ENCODE measurements at regions not wholly inside any gene's neighbourhood (a gene's known extent, or its start where the extent isn't known, plus 50 kb on each side); places are given as distances from the start of the nearest gene placed in this dataset.

- peak overlapping the region in 1 of 21 experiments; percentile 64 for H3K27ac ChIP-seq
- H3K4me3 ChIP-seq: no peak overlapping the region
These were observed 487.9 kb upstream of the ID2 start for GRCh38 chr2:8193686-8194615.

GRCh38 chr2:8195784-8196183 lies 486.1 kb upstream of the ID2 start:
- H3K4me3 ChIP-seq: no peak overlapping the region

DNA sequence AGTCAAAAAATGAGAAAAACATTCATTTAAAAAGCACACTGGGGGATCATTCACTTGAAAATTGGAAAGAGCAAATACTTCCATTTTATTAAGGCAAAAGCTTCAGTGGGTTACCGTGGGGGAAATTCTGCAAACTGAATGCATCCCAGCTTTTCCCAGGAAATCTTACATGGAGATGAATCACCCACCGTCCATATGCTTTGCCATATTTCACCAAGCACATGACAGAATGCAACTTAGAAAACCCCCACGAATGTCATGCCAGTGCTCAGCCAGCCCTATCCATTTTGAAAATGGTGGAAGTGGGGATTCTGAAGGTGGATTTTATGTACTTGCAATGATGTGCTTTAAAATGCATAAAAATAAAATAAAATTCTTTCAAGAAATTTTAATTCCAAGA lies 485.5 kb upstream of the ID2 start:
- no peak overlapping the region for H3K27ac ChIP-seq

More at GRCh38 chr2:8195784-8196183, 486.1 kb upstream of the ID2 start:
- H3K27ac ChIP-seq: no peak overlapping the region

GRCh38 chr2:8197101-8197500 lies 484.8 kb upstream of the ID2 start:
- no peak overlapping the region for H3K4me3 ChIP-seq
- H3K27ac ChIP-seq: no peak overlapping the region

More for the DNA sequence above, 485.5 kb upstream of the ID2 start:
- no peak overlapping the region for H3K4me3 ChIP-seq

DNA sequence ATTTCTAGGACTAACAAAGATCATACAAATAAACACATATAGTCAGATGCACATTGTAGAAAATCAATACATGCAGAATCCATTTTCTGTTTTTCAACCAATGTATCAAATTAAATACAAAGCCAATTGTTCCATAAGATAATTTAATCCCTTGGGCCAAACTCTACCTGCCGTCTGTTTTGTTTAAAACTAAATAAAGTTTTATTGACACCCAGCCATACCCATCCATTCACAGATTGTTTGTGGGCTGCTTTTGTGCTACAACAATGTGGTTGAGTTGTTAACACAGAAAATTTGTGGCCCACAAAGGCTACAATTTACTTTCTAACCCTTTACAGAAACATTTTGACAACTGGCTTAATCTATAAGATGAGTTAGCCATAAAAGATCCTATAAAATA lies 484.0 kb upstream of the ID2 start:
- Histone ChIP-seq H3K27ac (no peak overlapping the region), H3K4me3 (no peak overlapping the region)

DNA sequence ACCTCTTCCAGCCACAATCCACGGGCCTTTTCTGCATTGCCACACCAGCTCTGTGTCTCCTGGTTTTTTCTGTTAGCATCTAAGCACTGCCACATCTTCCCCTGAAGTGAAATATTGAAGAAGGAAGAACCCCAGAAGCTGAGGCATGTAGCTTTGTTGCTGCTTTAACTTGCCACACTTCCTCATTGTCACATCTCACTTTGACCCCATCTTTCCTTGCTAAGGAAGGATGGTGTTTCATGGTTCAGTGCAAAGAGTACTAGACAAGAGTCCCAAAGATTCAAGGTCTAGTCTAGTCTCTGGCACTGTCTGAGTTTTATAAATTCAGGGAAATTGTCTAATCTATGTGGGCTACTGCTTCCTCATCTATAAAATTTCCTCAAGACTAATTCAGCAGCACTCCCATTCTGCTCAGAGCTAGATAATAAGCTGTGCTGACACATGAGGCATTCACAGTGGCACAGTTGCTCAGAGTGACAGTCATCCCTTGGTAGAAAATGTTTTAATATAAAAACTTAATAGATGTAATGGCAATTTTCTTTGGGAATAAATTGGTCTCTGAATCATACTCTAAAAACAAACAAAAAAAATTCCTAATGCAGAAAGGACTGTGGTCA lies 483.0 kb upstream of the ID2 start:
- Histone ChIP-seq H3K4me3 (no peak overlapping the region), H3K27ac (no peak overlapping the region)

GRCh38 chr2:8202132-8202531 lies 479.7 kb upstream of the ID2 start:
- Histone ChIP-seq H3K4me3 (no peak overlapping the region), H3K27ac (no peak overlapping the region)

- Histone ChIP-seq H3K27ac (no peak overlapping the region), H3K4me3 (no peak overlapping the region)
These were observed 478.5 kb upstream of the ID2 start for GRCh38 chr2:8203364-8203763.

- Histone ChIP-seq H3K27ac (no peak overlapping the region), H3K4me3 (no peak overlapping the region)
These were observed 477.1 kb upstream of the ID2 start for GRCh38 chr2:8204711-8205110.

DNA sequence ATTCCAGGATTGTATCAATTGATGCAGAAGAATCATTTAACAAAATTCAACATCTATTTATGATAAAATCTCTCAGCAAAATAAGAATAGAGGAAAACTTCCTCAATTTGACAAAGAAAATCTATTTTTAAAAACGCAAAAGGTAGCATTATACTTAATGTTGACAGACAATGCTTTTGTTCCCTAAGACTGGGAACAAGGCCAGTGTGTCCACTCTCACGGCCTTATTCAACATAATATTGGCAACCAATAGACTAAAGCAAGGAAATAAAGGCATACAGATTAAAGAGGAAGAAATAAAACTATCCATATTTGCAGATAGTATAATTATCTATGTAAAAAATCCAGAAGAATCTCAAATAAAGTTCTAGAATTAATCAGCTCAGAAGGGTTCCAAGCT lies 472.4 kb upstream of the ID2 start:
- H3K4me3 ChIP-seq: no peak overlapping the region
- no peak overlapping the region for H3K27ac ChIP-seq

GRCh38 chr2:8211384-8211783 lies 470.5 kb upstream of the ID2 start:
- Histone ChIP-seq H3K4me3 (no peak overlapping the region), H3K27ac (no peak overlapping the region)

DNA sequence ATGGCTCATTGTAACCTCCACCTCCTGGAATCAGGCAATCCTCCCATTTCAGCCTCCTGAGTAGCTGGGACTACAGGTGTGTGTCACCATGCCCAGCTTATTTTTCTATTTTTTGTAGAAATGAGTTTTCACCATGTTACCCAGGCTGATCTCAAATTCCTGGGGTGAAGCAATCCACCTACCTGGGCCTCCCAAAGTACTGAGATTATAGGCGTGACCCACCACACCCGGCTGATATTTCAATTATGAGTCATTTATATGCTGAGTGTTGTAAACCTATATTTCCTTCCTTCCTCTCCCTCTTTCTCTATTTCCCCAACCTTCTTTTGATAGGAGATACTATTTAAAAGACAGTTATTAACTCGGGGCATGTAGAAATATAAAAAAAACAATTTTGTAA lies 469.6 kb upstream of the ID2 start:
- H3K4me3 ChIP-seq: no peak overlapping the region
- no peak overlapping the region for H3K27ac ChIP-seq

DNA sequence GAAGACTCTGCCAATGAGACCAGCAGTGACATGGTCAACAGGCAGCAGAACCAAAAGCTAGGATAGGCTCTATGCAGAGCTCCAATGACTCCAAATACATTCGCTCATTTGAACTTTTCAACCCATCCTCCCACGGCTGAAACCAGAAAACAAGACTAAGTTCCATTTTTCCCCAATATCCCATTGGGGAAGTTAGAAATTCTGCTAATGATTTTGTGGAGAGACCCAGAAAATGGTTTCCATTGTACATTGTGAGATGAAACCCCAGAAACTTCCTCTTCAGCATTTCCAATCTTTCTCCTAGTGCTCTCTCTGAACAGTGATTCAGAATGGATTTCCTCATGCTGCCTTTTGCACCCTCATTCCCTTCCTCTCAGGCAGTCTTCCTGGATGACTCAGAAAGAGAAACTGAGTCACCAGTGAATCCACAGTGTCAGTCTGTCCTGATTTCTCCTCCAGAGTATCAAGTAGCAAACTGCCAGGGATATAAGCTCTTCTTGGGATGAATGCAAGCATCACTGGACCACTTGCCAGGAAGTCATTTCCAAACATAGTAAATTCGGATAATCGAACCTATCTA lies 467.7 kb upstream of the ID2 start:
- no peak overlapping the region for H3K4me3 ChIP-seq
- no peak overlapping the region for H3K27ac ChIP-seq

- H3K4me3 ChIP-seq: no peak overlapping the region
- H3K27ac ChIP-seq: no peak overlapping the region
These were observed 466.5 kb upstream of the ID2 start for GRCh38 chr2:8215159-8215863.

- Histone ChIP-seq H3K27ac (no peak overlapping the region), H3K4me3 (no peak overlapping the region)
These were observed 465.9 kb upstream of the ID2 start for GRCh38 chr2:8215982-8216381.

- Histone ChIP-seq H3K27ac (peak overlapping the region in 2 of 21 experiments; percentile 11 to 51), H3K4me3 (no peak overlapping the region)
These were observed 465.5 kb upstream of the ID2 start for GRCh38 chr2:8216397-8216796.

GRCh38 chr2:8217468-8218030 lies 464.3 kb upstream of the ID2 start:
- no peak overlapping the region for H3K4me3 ChIP-seq
- peak overlapping the region in 3 of 21 experiments; percentile 11 to 23 (median 11) for H3K27ac ChIP-seq

GRCh38 chr2:8219096-8219495 lies 462.8 kb upstream of the ID2 start:
- Histone ChIP-seq H3K4me3 (no peak overlapping the region), H3K27ac (no peak overlapping the region)

- Histone ChIP-seq H3K4me3 (no peak overlapping the region), H3K27ac (no peak overlapping the region)
These were observed 462.1 kb upstream of the ID2 start for GRCh38 chr2:8219631-8220355.
